HFFc6 (cell line): ENCODE measurements at regions not wholly inside any gene's neighbourhood (a gene's known extent, or its start where the extent isn't known, plus 50 kb on each side); places are given as distances from the start of the nearest gene placed in this dataset.

Experiments used
- DNase-seq: peaks from one replicate; pipeline ENCODE4 v3.0.0-alpha.2; 2018
- H3K27ac Mint-ChIP-seq: 2 replicates; pipeline ENCODE4 v1.8.0; 2020; ENCODE audit warnings: mild to moderate bottlenecking, mixed read lengths
- H3K27me3 Mint-ChIP-seq: 2 replicates; pipeline ENCODE4 v1.8.0; 2021; ENCODE audit warnings: mild to moderate bottlenecking, moderate library complexity, mixed read lengths; ENCODE audit not compliant: insufficient read depth
- H3K36me3 Mint-ChIP-seq: 2 replicates; pipeline ENCODE4 v1.8.0; 2021; ENCODE audit warnings: low read depth, mixed read lengths
- H3K4me1 Mint-ChIP-seq: 2 replicates; pipeline ENCODE4 v1.8.0; 2020; ENCODE audit warnings: low read depth, mixed read lengths
- H3K4me3 Mint-ChIP-seq: 2 replicates; pipeline ENCODE4 v1.8.0; 2020; ENCODE audit warnings: mild to moderate bottlenecking, moderate library complexity, mixed read lengths
- H3K9me3 Mint-ChIP-seq: 2 replicates; pipeline ENCODE4 v1.8.0; 2020; ENCODE audit warnings: mild to moderate bottlenecking, mixed read lengths
- TF ChIP-seq, protein P1 (sequence below): fragments of 200-600 bp; sonication (generic); IDR thresholded peaks from 2 replicates; pipeline ENCODE4 v1.5.0; 2021; ENCODE audit warnings: antibody characterized with exemption, mild to moderate bottlenecking

DNA sequence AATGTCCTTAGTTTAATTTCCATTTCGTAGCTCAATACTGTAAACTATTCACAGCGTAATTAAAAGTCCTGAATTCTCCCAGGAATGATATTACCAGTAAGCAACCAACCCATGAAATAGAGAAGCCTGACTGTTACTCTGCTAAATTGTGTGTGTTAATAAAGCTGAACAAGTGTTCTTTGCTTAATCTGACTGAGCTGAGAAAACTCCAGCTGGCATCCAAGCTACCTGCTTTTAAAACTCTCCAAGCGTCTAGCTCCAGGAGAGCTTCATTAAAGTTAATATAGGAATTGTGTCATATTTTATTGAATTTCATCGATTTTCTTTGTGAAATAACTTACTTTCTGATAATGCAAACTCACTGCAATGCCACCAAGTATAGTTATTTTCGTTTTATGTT, 524.4 kb downstream of the SLC16A7 start:
- DNase-seq = no peak
- Mint-ChIP-seq H3K27me3 (no peaks in the 10 kb centered on the region), H3K9me3 (peaks cover 4% of the 10 kb centered on the region; the same call in 1 of the 2 replicates), H3K27ac (no peak overlapping the region), H3K36me3 (peaks cover 4% of the 10 kb centered on the region), H3K4me1 (peaks cover 33% of the 10 kb centered on the region), H3K4me3 (no peak overlapping the region)
- TF ChIP-seq, protein P1, sequence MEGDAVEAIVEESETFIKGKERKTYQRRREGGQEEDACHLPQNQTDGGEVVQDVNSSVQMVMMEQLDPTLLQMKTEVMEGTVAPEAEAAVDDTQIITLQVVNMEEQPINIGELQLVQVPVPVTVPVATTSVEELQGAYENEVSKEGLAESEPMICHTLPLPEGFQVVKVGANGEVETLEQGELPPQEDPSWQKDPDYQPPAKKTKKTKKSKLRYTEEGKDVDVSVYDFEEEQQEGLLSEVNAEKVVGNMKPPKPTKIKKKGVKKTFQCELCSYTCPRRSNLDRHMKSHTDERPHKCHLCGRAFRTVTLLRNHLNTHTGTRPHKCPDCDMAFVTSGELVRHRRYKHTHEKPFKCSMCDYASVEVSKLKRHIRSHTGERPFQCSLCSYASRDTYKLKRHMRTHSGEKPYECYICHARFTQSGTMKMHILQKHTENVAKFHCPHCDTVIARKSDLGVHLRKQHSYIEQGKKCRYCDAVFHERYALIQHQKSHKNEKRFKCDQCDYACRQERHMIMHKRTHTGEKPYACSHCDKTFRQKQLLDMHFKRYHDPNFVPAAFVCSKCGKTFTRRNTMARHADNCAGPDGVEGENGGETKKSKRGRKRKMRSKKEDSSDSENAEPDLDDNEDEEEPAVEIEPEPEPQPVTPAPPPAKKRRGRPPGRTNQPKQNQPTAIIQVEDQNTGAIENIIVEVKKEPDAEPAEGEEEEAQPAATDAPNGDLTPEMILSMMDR = no peak

GRCh38 chr12:60123557-60123956, 527.7 kb downstream of the SLC16A7 start:
- peak overlapping the region; percentile 27; the same call in 1 of the 2 replicates for H3K27ac Mint-ChIP-seq
- peaks cover 13% of the 10 kb centered on the region for H3K9me3 Mint-ChIP-seq
- DNase-seq = peak; percentile 17

DNA sequence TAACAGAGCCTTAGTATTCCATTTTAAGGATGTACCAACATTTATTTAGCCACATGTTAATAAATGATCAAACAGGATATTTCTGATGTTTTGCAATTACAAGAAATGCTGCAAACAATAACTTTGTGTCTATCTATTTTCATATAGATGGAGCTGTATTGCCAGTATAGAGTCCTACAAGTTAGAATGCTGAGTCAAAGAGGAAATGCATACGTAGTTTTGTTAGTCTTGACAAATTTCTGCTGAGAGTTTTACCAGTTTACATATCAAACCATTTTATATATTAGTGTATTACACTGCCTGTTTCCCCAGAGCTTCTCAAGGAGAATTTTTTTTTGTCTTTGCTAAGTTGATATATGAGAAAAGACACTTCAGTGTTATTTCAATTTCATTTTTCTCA, 541.7 kb downstream of the SLC16A7 start:
- no peak for DNase-seq
- no peak overlapping the region for H3K4me3 Mint-ChIP-seq
- H3K9me3 Mint-ChIP-seq = no peaks in the 10 kb centered on the region
- TF ChIP-seq, protein P1 = no peak
- H3K36me3 Mint-ChIP-seq = no peaks in the 10 kb centered on the region
- no peaks in the 10 kb centered on the region for H3K27me3 Mint-ChIP-seq
- H3K4me1 Mint-ChIP-seq = no peaks in the 10 kb centered on the region; the same call in 1 of the 2 replicates
- no peak overlapping the region for H3K27ac Mint-ChIP-seq

More at GRCh38 chr12:60123557-60123956, 527.7 kb downstream of the SLC16A7 start:
- peaks cover 16% of the 10 kb centered on the region for H3K36me3 Mint-ChIP-seq
- no peak overlapping the region for H3K4me3 Mint-ChIP-seq
- H3K4me1 Mint-ChIP-seq = peaks cover 26% of the 10 kb centered on the region
- peaks cover 1% of the 10 kb centered on the region; the same call in 1 of the 2 replicates for H3K27me3 Mint-ChIP-seq
- TF ChIP-seq, protein P1 = no peak

DNA sequence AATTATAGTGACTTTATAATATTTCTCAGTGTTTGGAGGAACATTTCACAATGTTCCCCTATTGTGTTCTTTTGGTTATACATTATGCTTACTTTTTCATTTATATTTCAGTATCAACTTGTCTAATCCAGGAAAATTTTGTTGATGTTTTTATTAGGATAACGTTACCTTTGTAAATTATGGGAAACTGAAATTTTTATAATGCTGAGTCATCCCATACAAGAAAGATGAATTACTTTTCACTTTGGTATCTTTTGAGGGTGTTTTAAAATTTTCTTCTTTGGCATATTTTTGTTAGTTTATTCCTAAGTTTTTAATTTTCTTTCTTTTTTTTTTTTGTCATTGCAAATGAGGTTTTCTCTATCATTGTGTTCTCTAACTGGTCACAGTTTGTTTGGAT, 542.7 kb downstream of the SLC16A7 start:
- Mint-ChIP-seq H3K9me3 (no peaks in the 10 kb centered on the region), H3K27ac (no peak overlapping the region), H3K27me3 (no peaks in the 10 kb centered on the region), H3K4me3 (no peak overlapping the region), H3K36me3 (no peaks in the 10 kb centered on the region), H3K4me1 (no peaks in the 10 kb centered on the region; the same call in 1 of the 2 replicates)
- TF ChIP-seq, protein P1 = no peak
- no peak for DNase-seq

DNA sequence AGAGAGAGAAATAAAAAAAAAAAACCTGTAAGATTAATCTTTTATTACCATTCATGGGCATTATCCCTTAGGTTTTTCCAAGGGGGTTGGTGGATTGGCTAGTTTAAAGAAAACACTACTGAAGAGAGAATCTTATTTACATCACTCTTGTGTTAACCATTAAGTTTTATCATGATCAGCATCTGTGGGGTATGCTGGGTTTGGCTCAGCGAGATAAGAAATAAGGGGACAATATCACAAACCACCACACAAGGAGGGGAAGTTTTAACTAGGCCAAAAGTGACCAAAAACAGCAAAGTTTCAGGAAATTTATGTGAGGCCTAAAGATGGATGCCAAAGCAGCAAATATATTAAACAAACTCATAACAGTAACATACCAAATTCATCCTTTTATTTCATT, 548.6 kb downstream of the SLC16A7 start:
- H3K27ac Mint-ChIP-seq = no peak overlapping the region
- H3K9me3 Mint-ChIP-seq = no peaks in the 10 kb centered on the region
- no peaks in the 10 kb centered on the region for H3K27me3 Mint-ChIP-seq
- no peak overlapping the region for H3K4me3 Mint-ChIP-seq
- DNase-seq = no peak
- peaks cover 33% of the 10 kb centered on the region for H3K4me1 Mint-ChIP-seq
- TF ChIP-seq, protein P1 = no peak
- H3K36me3 Mint-ChIP-seq = peaks cover under 1% of the 10 kb centered on the region

DNA sequence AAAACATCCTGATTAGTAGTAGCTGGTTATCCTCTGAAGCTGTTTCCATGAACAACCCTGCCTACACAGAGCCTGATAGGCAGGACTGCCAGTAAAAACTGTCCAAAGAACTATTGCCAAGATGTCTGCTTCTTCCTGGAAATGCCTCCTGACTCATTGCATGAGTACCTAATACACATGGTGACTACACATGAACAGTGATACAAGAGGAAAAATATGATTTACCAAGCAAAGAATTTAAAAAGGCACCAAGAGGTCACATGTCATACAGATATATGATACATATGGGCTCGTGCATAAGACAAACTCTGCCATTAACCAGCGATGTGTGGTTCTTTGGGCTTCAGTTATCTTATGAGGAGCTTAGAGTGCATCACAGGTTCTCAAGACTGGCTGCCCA, 552.3 kb downstream of the SLC16A7 start:
- H3K36me3 Mint-ChIP-seq = peaks cover 15% of the 10 kb centered on the region
- peak; percentile 86 for DNase-seq
- no peaks in the 10 kb centered on the region for H3K27me3 Mint-ChIP-seq
- peak overlapping the region; percentile 66 for H3K4me3 Mint-ChIP-seq
- TF ChIP-seq, protein P1 = no peak
- H3K9me3 Mint-ChIP-seq = peaks cover 8% of the 10 kb centered on the region
- peaks cover 66% of the 10 kb centered on the region for H3K4me1 Mint-ChIP-seq
- peak overlapping the region; percentile 82 for H3K27ac Mint-ChIP-seq
